Fibroblast of mammary gland (primary cell): ENCODE measurements at regions not wholly inside any gene's neighbourhood (a gene's known extent, or its start where the extent isn't known, plus 50 kb on each side); places are given as distances from the start of the nearest gene placed in this dataset.

Experiments used
- DNase-seq: peaks from one replicate; pipeline ENCODE4 v3.0.0-alpha.2; 2010; ENCODE audit warnings: low read depth
- H3K4me3 ChIP-seq: 2 replicates; pipeline ENCODE4 v1.5.1; 2011; ENCODE audit warnings: low read depth, mild to moderate bottlenecking, low read length, moderate library complexity; ENCODE audit not compliant: control insufficient read depth
- TF ChIP-seq, protein P1 (sequence below): conservative IDR thresholded peaks from 2 replicates; pipeline ENCODE4 v1.5.1; 2011; ENCODE audit warnings: low read depth, low read length, inconsistent platforms; ENCODE audit not compliant: control insufficient read depth, insufficient read depth

DNA sequence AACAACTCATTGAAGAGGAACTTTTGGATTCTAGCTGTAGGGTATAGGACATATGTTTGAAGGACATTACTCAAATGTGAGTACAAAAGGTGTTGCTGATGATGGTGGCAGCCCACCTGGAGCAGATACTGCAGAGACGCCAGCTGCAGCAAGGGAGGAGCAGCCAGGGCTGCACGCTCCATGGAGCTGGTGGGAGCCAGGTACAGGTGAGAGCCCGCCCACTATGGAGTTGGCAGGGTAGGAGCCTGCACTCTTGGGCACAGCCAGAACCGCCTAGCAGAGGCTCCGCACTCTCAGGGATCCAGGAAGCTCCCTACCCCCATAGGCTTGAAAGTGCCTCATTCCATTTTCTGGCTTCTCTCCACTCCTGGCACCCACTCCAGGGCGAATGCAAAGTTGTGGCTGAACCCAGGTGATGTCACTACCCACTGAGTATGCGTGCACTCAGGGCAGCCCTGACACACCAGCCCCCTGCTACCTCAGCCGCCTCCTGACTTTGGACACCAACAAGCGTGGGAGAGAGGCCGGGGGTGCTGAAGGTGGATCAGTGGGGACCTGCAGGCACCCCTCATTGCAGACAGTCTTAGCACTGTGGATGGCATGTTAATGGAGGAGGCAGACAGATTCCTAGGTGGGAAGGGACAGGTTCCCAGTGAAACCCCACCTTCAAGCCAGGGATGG is 761.1 kb downstream of the IPMK start:
- no peak for DNase-seq
- TF ChIP-seq, protein P1, sequence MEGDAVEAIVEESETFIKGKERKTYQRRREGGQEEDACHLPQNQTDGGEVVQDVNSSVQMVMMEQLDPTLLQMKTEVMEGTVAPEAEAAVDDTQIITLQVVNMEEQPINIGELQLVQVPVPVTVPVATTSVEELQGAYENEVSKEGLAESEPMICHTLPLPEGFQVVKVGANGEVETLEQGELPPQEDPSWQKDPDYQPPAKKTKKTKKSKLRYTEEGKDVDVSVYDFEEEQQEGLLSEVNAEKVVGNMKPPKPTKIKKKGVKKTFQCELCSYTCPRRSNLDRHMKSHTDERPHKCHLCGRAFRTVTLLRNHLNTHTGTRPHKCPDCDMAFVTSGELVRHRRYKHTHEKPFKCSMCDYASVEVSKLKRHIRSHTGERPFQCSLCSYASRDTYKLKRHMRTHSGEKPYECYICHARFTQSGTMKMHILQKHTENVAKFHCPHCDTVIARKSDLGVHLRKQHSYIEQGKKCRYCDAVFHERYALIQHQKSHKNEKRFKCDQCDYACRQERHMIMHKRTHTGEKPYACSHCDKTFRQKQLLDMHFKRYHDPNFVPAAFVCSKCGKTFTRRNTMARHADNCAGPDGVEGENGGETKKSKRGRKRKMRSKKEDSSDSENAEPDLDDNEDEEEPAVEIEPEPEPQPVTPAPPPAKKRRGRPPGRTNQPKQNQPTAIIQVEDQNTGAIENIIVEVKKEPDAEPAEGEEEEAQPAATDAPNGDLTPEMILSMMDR, result no peak
- H3K4me3 ChIP-seq, result no peak overlapping the region

GRCh38 chr10:57494486-57494885 is 773.2 kb downstream of the IPMK start:
- DNase-seq, result no peak
- TF ChIP-seq, protein P1, result no peak
- no peak overlapping the region for H3K4me3 ChIP-seq

DNA sequence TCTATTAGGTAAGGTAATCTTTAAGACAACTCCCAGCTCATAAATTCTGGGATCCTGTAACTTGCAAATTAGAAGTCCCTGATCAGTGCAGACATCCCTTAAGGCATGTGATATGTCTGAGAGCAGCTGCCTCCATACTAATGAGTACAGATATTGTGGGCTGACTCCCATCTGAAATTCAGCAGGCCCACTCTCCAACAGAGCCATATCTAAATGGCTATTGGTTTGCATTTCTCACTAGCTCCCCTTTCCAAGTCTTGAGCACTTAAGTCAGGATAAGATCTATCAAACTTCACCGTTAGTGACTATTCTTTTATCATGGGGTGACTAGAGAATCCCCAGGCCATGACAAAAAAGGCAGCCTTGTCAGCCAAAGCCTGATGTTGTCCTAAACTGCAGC is 785.4 kb downstream of the IPMK start:
- TF ChIP-seq, protein P1, result no peak
- no peak for DNase-seq
- no peak overlapping the region for H3K4me3 ChIP-seq

GRCh38 chr10:57472823-57473619 is 794.7 kb downstream of the IPMK start:
- H3K4me3 ChIP-seq, result no peak overlapping the region
- TF ChIP-seq, protein P1, result no peak
- no peak for DNase-seq

GRCh38 chr10:57468894-57469432 is 798.7 kb downstream of the IPMK start:
- TF ChIP-seq, protein P1, result no peak
- no peak for DNase-seq
- H3K4me3 ChIP-seq, result no peak overlapping the region

- no peak for DNase-seq
- no peak overlapping the region for H3K4me3 ChIP-seq
- TF ChIP-seq, protein P1, result no peak
Measured at GRCh38 chr10:57465155-57465554, 802.5 kb downstream of the IPMK start.
